ENCODE measurements at regions not wholly inside any gene's neighbourhood (a gene's known extent, or its start where the extent isn't known, plus 50 kb on each side); places are given as distances from the start of the nearest gene placed in this dataset.

DNA sequence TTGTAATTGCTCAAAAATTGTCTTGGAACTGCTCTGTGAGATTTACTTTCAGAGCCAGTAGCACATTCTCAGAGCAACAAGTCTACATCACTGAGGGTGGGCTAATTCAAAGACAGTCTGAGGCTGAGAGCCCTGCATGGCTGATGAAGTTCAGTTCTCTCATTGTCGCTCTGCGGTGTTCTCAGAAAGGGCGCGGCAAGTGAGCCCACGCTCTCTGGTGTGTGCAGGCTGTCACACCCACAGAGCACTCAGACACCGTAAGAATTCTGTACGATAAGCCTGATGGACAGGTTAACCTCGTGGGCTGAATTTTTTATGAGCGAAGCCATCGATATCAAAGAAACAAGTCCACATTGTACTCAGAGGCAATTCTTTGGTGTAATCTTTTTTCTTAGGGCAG, 557.8 kb downstream of the HACE1 start:
- no peak for DNase-seq

DNA sequence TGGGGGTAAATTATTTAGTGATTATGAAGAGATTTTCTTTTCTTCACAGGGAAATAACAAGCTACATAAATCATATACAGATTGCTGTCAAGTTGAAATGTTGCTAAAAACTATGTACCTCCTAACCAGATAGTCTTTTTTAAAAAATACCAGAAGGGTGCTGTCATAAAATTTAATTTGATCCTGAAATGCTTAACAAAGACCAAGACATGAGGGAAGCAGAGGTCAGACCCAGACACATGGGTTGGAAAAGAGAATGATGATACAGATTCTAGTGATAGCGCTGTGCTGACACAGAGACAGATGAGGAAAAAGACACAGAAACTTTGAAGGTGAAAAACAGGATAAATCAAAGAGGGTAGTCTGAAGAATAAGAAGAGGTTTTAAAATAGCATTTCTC, 573.1 kb downstream of the HACE1 start:
- no peak for DNase-seq

DNA sequence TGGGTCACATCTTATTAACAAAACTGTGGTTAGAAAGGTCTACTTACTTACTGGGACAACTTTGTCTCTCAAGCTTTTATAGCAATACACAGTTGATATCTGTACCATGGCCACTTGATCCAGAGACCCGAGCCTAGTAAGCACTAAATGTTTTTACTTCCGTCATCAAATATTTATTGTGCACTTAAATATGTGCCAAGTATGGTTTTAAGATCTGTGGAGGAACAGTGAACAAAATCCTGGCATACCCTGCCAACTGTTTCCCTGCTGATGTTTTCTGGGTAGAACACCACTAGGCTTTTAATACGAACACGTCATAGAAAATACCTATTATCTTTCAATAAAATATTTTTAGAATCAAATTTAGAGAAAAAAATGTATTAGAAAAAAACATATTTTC, 574.8 kb downstream of the HACE1 start:
- no peak for DNase-seq

DNA sequence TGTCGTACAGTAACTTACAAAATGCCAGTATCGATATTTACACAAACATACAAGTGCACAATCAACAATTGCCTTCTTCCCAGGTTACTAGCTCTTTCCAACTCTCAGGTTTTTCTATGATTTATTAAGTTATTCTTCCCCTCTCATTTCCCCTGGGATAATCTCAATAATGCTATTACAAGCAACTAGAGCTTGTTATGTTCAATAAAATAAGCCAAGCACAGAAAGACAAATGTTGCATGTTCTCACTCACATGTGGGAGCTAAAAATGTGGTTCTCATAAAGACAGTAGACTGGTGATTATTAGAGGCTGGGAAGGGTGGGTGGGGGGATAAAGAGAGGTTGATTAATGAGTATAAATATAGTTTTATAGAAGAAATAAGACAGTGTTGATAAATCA, 577.1 kb downstream of the HACE1 start:
- DNase-seq = no peak

DNA sequence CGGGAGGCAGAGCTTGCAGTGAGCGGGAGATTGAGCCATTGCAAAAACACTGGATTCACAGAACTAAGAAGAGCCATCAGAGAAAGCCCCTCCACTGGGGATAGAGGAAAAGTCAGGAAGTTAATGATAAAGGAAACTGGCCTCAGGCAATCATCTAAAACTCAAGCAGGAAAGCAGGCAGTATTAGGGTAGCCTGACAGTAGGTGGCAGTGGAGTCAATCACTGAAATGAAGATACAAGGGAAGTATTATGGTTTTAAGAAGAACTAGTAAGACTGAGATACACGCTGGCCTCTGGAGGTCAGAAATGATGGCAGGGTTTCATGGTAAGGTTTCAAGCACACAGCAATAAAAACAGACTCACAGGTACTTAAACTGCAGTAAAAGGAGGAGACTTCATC, 578.3 kb downstream of the HACE1 start:
- no peak for DNase-seq

DNA sequence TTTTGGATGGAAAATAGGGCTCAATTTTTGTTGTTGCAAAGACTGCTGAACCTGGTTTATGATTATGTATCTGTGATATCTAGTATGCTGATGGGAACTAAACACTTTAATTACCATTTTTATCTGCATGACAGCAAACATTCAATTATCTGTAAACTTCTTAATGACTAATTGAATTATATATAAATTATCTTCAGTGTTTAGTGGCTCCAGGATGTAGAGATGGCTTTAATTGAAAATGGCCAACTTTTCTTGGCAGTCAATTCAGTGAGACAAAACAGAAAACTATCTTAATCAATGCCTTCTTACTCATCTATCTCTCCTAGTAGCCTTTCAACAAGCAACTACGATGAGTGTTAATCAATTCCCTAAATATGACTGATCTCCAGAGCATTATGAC, 591.3 kb downstream of the HACE1 start:
- DNase-seq = no peak

DNA sequence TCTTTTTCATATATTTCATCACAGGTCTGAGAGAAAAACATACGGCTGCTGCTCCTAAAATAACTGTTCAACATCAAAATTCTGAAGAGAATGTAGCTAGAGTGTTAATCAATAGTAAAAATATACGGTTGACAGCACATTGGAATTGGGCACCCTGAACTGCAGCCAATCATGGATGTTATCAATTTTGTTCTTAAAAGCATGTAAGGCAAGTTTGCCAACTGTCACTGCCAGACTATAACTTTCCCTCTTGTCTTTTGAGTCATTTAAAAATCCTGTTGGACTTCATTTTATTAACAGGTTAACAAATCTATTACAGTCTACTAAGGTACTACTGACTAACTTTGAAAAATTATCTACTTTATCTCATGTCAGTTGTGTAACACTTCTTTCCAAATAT, 592.8 kb downstream of the HACE1 start:
- no peak for DNase-seq

DNA sequence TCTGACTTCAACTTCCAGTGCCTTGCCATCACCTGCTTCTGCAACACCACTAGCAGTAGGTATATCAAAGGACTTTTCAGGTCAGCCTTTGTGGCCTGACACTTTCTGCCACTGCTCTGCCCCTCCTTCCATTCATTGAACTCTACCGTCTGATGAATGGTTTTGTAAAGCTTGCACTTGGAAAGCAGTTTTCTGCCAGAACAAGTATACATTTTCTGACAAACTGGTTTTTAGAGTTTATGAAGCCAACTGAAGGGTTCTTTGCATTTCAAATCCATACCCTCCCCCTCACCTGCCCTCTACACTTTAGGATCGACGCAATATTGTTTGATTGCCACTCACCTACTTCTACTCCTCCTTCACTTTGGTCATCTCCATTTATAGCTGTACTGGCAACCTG, 603.1 kb downstream of the HACE1 start:
- no peak for DNase-seq

DNA sequence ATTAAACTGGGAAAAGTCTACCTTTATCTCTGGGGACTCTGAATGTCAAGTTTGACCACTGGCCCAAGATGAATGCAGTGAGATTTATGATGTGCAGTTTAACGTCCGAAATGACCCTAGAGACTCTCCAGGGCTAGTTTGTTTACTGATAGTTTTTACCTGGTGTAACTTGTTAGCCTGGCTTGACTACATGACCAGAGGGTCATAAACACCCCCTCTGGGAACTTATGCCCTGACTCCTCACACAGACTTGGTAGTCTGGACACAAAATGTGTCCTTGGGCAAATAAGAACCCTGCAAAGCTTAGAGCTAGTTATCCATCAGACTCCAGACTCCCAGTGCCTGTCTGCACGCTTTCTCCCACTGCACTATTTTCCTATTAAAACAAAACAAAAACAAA, 606.5 kb downstream of the HACE1 start:
- no peak for DNase-seq

DNA sequence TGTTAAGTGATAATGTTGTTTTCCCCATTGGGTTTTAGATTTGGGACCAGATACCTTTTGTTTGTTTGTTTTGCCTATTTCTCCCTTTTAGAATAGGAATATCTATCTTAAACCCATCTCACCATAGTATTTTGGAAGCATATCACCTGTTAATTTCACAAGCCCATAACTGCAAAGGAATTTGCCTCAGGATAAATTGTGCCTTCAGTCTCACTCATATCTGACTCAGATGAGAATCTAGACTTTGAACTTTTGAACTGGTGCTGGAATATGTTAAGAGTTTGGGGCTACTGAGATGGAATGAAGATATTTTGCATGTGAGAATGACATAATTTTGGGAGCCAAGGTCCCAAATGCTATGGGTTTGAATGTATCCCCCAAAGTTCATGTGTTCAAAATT, 607.4 kb downstream of the HACE1 start:
- DNase-seq = no peak

DNA sequence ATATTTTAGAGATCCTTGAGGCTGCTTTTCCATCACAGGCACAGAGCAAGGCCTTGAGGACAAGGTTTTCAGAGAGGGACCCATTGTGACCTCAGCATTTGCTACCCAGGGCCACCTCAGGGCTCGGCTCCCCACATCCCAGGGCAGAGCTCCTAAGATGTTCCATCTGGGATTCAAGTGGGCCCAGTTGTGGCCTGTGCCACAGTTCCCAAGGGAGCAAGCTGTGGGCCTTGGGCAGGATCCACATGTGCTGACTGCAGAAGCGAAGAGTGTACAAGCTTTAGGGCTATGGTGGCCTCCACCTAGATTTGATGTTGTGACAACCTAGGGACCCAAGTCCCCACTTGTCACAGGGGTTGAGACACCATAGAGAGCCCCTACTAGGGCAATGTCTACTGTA, 608.1 kb downstream of the HACE1 start:
- DNase-seq = no peak

DNA sequence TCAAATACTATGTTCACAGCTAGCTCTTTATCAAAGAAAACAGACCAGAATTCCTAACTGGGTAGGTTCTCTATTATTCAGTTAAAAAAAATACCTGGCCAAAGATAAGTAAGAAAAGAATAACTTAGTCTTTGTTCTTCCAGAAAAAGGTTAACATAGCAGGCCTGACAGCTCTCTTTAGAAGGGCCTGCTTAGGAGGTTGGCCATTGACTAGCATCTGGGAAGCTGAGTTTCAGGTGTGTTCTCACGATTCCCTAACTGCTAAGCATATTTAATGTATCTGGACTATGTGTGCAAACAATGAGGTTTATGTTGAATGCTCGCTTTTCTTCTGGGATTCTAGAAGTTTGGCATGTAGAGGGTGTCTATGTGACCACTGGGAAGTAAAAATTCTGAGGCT, 618.9 kb downstream of the HACE1 start:
- no peak for DNase-seq

DNA sequence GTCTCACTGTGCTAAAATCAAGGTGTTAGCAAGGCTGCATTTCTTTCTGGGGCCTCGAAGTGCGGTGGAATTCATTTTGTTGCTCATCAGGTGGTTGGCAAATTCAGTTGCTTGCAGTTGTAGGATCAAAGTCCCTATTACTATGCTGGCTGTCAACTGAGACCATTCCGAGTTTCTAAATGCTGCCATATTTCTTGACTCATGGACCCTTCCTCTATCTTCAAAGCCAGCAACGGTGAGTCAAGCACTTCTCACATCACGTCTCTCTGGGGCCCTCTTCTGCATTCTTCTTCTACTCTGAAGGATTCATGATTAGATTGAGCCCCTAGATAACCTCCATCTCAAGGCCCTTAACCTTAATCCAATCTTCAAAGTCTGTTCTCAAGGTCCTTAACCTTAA, 619.7 kb downstream of the HACE1 start:
- no peak for DNase-seq

DNA sequence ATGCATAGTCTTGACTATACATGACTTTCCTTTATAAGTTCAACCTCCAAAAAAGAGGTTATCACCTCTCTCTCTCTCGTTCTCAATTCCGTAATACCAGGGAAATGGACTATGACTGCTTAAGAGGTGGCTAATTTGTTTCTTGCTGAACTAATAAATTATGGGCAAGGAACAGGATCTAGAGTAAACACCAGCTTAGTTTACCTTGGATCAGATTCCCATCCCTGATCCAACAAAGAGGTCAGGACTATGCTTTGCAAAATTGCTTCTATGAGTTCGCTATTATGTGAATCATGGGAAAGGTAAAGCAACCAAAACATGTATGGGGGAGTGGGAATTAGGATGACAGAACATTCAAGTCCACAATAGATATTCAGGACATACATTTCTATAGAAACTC, 630.7 kb downstream of the HACE1 start:
- DNase-seq = no peak

DNA sequence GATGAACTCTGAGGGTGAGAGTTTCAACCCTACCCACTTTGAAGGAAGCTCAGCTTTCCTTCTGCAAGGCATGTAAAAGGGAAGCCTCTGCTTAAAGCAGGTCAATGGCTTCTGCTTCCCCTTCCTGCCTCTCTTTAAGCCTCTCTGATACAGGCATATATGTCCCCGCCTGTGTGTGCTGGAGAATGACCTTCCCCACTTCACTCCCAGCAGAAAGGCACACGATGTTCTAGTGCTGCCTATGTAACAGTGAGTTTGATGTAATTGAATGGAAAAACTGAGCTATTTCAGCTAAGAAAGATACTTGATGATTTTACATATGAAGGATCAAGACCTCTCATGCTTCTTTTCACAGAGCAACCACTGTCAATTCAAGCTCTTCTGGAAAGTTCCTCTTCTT, 632.2 kb downstream of the HACE1 start:
- DNase-seq = no peak

DNA sequence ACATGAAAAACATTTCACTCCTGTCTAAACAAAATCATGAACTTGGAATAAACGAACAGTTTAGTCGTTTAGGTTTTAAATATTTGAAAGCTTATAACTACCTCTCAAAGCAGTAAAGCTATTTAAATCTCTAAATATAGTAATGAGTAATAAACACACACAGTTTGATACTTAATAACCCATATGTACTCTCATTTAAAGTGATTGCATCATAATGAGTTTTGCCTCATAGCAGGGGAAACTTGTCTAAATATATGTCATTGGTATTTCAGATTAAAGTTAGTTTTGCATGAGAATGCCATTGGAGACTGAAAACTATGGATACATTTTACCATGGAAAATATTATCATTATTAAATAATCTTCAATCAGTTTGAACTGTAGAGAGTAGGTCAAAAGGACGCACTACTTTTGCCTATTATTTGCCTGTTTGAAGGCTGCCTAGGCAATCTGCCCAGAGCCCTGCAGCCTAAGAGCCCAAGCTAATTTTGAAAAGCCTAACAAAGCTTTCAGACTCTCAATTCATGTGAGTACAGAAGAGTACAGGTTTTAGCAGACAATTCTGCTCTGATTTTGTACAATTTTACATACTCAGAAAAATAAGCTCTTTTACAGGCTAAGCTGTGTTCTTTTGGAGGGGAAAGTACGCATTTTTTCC, 632.8 kb downstream of the HACE1 start:
- DNase-seq = no peak

DNA sequence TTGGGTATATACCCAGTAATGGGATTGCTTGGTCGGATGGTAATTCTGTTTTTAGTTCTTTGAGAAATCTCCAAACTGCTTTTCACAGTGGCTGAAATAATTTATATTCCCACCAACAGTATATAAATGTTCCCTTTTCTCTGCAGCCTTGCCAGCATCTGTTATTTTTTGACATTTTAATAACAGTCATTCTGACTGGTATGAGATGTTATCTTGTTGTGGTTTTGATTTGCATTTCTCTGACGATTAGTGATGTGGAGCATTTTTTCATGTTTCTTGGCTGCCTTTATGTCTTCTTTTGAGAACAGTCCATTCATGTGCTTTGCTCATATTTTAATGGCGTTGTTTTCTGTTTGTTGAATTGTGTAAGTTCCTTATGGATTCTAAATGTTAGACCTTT, 641.6 kb downstream of the HACE1 start:
- DNase-seq = no peak

DNA sequence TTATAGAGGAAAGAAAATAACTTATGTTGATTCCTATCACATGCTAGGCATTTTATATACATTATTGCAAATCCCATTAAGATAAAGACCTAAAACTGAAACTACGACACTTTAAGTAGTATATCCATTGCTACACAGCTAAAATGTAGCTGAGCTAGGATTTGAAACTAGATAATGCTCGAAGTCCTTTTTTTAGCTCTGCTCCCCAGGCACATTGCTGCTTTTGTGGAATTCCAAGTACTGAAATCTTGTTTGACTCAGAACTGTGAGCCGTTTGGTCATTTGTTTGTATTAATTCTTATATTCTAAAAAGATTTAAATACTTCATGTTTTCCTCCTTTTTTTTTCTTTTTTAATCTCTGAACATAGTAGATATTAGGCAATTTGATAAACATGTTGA, 644.8 kb downstream of the HACE1 start:
- no peak for DNase-seq

DNA sequence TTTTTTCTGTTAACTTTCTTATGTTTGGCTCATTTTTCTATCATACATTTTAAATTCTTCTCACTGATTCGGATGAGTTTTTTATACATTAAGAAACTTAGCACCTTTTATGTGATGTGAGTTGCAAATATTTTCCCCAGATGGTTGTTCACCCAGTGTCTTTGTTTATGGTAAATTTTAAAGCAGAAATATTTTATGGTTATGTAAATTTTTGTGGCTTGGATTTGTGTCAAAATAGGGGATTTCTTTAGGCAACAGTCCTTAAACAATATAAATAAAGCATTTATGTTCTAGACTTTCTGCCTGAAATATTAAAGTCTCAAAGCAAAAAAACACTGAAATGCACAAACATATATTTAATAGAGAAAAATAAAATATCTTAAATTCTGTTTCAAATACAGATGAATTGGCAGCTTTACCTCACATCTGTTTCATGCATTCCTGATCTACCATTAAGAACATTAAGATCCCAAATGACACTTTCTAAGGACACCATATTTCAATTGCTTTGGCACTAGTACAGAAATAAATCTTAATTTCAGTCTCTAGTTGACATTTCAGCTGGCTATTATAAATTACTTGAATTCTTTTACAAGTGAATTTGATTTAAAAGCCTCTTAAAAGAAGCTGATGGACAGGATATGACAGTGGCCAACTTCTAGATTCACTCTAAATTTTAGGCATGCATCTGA, 646.6 kb downstream of the HACE1 start:
- DNase-seq = no peak

DNA sequence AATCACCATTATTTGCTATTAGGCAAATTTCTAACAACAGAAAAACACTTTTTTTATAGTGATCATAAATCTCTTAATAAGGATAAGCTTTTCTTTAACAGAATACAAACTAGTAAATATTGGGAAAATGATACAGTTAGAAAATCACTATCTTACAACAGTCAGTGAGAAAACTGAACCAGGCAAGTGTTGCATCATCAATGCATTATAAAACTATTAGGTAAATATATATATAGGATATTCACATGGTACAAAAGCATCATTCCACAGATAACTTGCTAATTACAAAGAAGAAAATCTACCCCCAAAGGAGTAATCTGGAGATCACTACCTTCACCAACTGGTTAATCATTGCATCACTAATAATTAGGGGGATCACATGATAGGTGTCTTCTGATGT, 652.1 kb downstream of the HACE1 start:
- no peak for DNase-seq

DNA sequence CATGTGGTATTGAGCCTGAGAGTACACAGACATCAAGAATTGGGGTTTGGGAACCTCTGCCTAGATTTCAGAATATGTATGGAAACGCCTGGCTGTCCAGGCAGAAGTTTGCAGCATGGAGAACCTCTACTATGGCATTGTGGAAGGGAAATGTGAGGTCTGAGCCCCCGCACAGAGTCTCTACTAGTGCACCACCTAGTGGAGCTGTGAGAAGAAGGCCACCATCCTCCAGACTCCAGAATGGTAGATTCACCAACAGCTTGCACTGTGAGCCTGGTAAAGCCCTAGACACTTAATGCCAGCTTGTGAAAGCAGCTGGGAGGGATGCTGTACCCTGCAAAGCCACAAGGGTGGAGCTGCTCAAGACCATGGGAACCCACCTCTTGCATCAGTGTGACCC, 658.2 kb downstream of the HACE1 start:
- DNase-seq = no peak

DNA sequence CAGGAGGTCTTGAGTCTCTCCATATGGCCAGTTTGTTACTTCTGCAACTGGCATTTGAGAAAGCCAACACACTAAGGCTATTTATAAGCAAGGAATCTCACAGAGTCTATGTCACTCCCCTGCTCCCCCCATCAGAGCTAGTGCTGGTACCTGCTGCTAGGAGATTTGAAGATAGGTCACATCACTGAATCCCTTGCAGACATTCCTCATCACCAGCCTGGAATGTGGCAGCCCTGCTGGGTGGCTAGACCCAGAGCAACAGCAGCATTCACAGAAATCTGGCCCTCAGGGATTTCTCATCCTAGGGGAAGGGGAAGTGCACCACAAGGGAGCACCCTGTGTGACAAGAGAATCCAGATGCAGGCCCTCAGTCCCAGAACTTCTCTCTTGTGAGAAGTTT, 672.1 kb downstream of the HACE1 start:
- no peak for DNase-seq

DNA sequence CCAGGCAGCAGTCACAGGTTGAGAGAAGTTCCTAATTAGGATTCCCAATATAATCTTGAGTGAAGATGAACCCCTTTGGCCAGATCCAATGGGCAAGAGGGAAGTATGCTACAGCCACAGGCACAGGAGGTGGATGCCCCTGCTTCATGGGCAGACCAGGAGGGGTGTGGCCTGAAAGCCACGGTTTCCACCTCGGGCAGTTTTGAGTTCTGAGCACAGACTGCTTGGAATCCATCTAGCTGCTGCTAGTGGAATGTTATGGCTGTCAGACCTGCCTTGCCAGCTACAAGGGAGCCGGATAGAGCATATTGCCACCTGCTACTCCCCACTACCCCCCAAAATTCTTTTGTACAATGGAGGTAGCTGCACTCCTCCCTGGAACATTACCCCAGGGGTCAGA, 672.9 kb downstream of the HACE1 start:
- no peak for DNase-seq

DNA sequence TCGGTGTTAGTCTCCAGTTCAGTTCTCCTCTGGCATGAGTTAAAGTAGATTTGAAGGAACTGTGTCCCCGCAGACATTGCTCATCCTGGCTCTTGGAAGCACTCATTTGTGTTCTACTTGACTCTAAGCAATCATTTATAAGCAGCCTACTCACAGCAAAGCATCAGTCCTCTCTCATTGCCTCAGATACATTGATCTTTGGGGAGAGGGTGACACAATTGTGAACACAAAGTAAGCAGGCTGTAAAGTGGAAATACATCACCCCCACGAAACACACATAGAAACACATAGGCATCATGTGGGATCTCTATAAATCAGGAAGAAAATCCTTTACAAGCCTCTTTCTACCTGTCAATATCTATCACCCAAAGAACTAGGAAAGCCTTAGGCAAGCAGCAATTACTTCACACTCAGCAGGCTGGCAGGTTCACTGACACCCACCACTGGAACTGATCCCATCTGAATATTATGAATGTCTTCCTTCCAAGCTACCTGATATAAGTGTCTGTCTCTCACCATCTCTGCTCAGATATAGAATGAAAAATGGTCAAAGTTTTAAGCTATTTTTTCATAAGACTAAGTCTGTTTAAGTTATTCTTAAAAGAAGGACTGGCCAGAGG, 675.8 kb downstream of the HACE1 start:
- no peak for DNase-seq

DNA sequence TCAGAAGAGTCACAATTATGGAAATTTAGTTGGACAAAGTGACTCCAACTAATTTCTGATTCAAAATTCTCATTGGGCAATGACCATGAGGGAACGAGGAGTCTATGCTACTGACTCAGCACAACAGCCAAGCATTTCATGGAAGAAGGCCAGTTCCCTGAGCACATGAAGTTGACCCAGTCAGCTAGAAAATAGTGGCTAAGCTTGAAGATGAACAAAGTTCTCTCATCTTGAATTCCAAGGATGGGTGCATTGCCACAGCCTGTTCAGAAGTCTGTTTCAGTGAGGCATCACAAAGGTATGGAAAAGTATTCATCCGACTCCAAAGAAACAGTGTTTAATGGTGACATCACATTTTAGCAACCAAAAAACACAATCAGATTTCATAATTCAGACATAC, 676.9 kb downstream of the HACE1 start:
- DNase-seq = no peak
